SU-DHL-6 (cell line): ENCODE measurements at regions not wholly inside any gene's neighbourhood (a gene's known extent, or its start where the extent isn't known, plus 50 kb on each side); places are given as distances from the start of the nearest gene placed in this dataset.
"Not testable (repeated sequence)": the region's sequence is repeated elsewhere in the genome, so short reads cannot be mapped to it uniquely, and the experiment has no call there.

Experiments used
- H2AFZ ChIP-seq: fragments of 200-600 bp; sonication (generic); 2 replicates; pipeline ENCODE4 v1.6.1; 2014; ENCODE audit warnings: low read depth, mild to moderate bottlenecking, moderate library complexity, mixed read lengths, antibody characterized with exemption, low read length; ENCODE audit not compliant: severe bottlenecking
- H3F3A ChIP-seq: fragments of 200-600 bp; shearing (Covaris generic); 2 replicates; pipeline ENCODE4 v1.6.0; 2016; ENCODE audit warnings: antibody characterized with exemption, mild to moderate bottlenecking; ENCODE audit not compliant: insufficient read depth
- H3K27ac ChIP-seq: fragments of 200-600 bp; sonication (generic); 2 replicates; pipeline ENCODE4 v1.5.1; 2016; ENCODE audit warnings: low read depth, mild to moderate bottlenecking, low read length, moderate library complexity, mixed read lengths
- H3K27me3 ChIP-seq: fragments of 200-600 bp; sonication (generic), shearing (Covaris generic); 2 replicates; pipeline ENCODE4 v1.6.0; 2014; ENCODE audit warnings: mild to moderate bottlenecking, low read length
- H3K36me3 ChIP-seq: fragments of 200-600 bp; sonication (generic); 2 replicates; pipeline ENCODE4 v1.6.1; 2014; ENCODE audit warnings: mild to moderate bottlenecking, low read length, mixed read lengths
- H3K4me2 ChIP-seq: fragments of 300-600, 200-600 bp; shearing (Covaris generic), sonication (generic); 2 replicates; pipeline ENCODE4 v1.6.0; 2014; ENCODE audit warnings: low read length, low read depth, mild to moderate bottlenecking; ENCODE audit not compliant: poor library complexity, severe bottlenecking
- H3K4me3 ChIP-seq: fragments of 200-600 bp; sonication (generic); 2 replicates; pipeline ENCODE4 v1.5.1; 2014; ENCODE audit warnings: antibody characterized with exemption, low read length, mild to moderate bottlenecking, mixed read lengths; ENCODE audit not compliant: insufficient read depth, poor library complexity, severe bottlenecking
- H3K79me2 ChIP-seq: fragments of 200-600 bp; sonication (generic); 2 replicates; pipeline ENCODE4 v1.6.1; 2014; ENCODE audit warnings: mild to moderate bottlenecking, low read length, moderate library complexity; ENCODE audit not compliant: insufficient read depth
- H3K9ac ChIP-seq: fragments of 200-600 bp; sonication (generic); 2 replicates; pipeline ENCODE4 v1.7.0; 2014; ENCODE audit warnings: mild to moderate bottlenecking, low read length
- H3K9me2 ChIP-seq: fragments of 200-600 bp; sonication (generic); replicated peaks from 2 replicates; pipeline ENCODE4 v1.6.1; 2014; ENCODE audit warnings: low read length; ENCODE audit not compliant: insufficient read depth
- H3K9me3 ChIP-seq: fragments of 200-600 bp; sonication (generic); 2 replicates; pipeline ENCODE4 v1.6.1; 2014; ENCODE audit warnings: low read length, mixed read lengths; ENCODE audit not compliant: insufficient read depth
- H4K20me1 ChIP-seq: fragments of 200-600 bp; sonication (generic); 2 replicates; pipeline ENCODE4 v1.6.1; 2014; ENCODE audit warnings: low read depth, mild to moderate bottlenecking, antibody characterized with exemption, low read length, moderate library complexity, mixed read lengths
- EZH2phosphoT487 ChIP-seq: fragments of 200-600 bp; sonication (generic), shearing (Covaris generic); conservative IDR thresholded peaks from 2 replicates; pipeline ENCODE4 v1.6.1; 2018; ENCODE audit warnings: mild to moderate bottlenecking, antibody characterized with exemption, low read length, moderate library complexity, mixed read lengths
- TF ChIP-seq, protein P1 (sequence below): fragments of 200-600 bp; sonication (generic); IDR thresholded peaks from one replicate; pipeline ENCODE4 v1.5.1; 2017; ENCODE audit warnings: antibody characterized with exemption, mild to moderate bottlenecking, low read length, moderate library complexity; ENCODE audit not compliant: insufficient read depth, poor library complexity, severe bottlenecking

- Histone ChIP-seq H3K4me2 (no peak overlapping the region), H3F3A (no peaks in the 10 kb centered on the region), H3K27ac (no peak overlapping the region), H4K20me1 (no peaks in the 10 kb centered on the region), H3K27me3 (no peaks in the 10 kb centered on the region), H2AFZ (no peak overlapping the region), H3K9ac (no peak overlapping the region), H3K36me3 (no peaks in the 10 kb centered on the region), H3K9me3 (no peaks in the 10 kb centered on the region), H3K4me3 (no peak overlapping the region), H3K79me2 (no peaks in the 10 kb centered on the region), H3K9me2 (no peaks in the 10 kb centered on the region)
- TF ChIP-seq EZH2phosphoT487 = no peak
- TF ChIP-seq, protein P1, sequence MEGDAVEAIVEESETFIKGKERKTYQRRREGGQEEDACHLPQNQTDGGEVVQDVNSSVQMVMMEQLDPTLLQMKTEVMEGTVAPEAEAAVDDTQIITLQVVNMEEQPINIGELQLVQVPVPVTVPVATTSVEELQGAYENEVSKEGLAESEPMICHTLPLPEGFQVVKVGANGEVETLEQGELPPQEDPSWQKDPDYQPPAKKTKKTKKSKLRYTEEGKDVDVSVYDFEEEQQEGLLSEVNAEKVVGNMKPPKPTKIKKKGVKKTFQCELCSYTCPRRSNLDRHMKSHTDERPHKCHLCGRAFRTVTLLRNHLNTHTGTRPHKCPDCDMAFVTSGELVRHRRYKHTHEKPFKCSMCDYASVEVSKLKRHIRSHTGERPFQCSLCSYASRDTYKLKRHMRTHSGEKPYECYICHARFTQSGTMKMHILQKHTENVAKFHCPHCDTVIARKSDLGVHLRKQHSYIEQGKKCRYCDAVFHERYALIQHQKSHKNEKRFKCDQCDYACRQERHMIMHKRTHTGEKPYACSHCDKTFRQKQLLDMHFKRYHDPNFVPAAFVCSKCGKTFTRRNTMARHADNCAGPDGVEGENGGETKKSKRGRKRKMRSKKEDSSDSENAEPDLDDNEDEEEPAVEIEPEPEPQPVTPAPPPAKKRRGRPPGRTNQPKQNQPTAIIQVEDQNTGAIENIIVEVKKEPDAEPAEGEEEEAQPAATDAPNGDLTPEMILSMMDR = no peak
Measured at GRCh38 chr7:68712956-68713495, 885.2 kb upstream of the AUTS2 start.

DNA sequence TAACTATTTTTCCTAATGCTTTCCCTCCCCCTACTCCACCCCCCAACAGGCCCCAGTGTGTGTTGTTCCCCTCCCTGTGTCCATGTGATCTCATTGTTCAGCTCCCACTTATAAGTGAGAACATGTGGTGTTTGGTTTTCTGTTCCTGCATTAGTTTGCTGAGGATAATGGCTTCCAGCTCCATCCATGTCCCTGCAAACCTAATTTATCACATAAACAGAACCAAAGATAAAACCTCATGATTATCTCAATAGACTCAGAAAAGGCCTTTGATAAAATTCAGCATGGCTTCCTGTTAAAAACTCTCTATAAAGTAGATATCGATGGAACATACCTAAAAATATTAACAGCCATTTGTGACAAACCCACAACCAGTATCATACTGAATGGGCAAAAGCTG lies 884.1 kb upstream of the AUTS2 start:
- not testable (repeated sequence) for H3K4me2 ChIP-seq, H3K9me3 ChIP-seq, H3K27ac ChIP-seq, H3K27me3 ChIP-seq, H3F3A ChIP-seq, H3K9me2 ChIP-seq, H3K36me3 ChIP-seq, H3K4me3 ChIP-seq, H2AFZ ChIP-seq, H4K20me1 ChIP-seq, H3K9ac ChIP-seq, H3K79me2 ChIP-seq

- Histone ChIP-seq H3K4me3 (no peak overlapping the region), H2AFZ (no peak overlapping the region), H3F3A (no peaks in the 10 kb centered on the region), H3K9ac (no peak overlapping the region), H3K36me3 (no peaks in the 10 kb centered on the region), H3K4me2 (no peak overlapping the region), H3K9me2 (no peaks in the 10 kb centered on the region), H3K27me3 (no peaks in the 10 kb centered on the region), H4K20me1 (no peaks in the 10 kb centered on the region), H3K79me2 (no peaks in the 10 kb centered on the region), H3K9me3 (no peaks in the 10 kb centered on the region), H3K27ac (no peak overlapping the region)
- TF ChIP-seq EZH2phosphoT487 = no peak
- TF ChIP-seq, protein P1 = no peak
Measured at GRCh38 chr7:68715907-68716306, 882.4 kb upstream of the AUTS2 start.

DNA sequence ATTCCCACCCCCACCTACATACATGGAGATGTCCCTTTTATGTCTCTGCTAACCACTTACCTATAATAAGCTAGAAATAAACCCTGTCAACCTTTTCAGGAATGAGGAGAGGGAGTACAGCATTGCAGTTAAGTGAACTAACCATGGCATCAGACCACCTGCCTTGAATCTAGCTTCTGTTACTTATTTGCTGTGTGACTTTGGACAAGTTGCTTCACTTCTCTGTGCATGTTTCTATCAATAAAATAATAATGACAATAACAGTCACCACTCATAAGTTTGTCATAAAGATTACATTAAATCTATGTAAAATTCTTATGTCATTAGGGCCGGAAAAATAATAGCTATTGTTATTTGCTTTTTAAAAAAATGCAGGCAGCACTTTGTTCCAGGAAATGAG lies 881.1 kb upstream of the AUTS2 start:
- Histone ChIP-seq H3K27ac (no peak overlapping the region), H3K79me2 (no peaks in the 10 kb centered on the region), H3K9me3 (no peaks in the 10 kb centered on the region), H3K9me2 (no peaks in the 10 kb centered on the region), H3F3A (no peaks in the 10 kb centered on the region), H3K36me3 (no peaks in the 10 kb centered on the region), H2AFZ (no peak overlapping the region), H3K27me3 (no peaks in the 10 kb centered on the region), H4K20me1 (no peaks in the 10 kb centered on the region), H3K4me3 (no peak overlapping the region), H3K9ac (no peak overlapping the region), H3K4me2 (no peak overlapping the region)
- TF ChIP-seq, protein P1 = no peak
- TF ChIP-seq EZH2phosphoT487 = no peak
